ENCODE measurements at regions not wholly inside any gene's neighbourhood (a gene's known extent, or its start where the extent isn't known, plus 50 kb on each side); places are given as distances from the start of the nearest gene placed in this dataset.
"Not testable (repeated sequence)": the region's sequence is repeated elsewhere in the genome, so short reads cannot be mapped to it uniquely, and the experiment has no call there.

DNA sequence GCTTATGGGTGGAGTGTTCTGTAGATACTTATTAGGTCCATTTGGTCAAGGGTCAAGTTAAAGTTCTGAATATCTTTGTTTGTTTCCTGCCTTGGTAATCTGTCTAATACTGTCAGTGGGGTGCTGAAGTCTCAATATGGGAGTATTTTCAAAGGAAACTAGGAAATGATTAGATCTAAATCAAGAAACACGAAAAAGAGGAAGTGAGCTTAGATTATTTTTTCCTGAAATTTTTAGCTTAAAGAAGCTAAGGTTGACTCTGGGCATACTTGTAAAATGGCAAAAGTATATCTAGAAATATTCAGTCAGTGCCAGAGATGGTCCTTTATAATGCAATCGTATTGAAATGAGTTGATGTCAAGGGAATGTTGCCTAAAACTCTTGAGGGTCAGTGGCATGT lies 313.5 kb downstream of the ICE1 start:
- H3K4me3 ChIP-seq (ENCODE audit: low read length), result no peak overlapping the region
- H3K27ac ChIP-seq (ENCODE audit: low read length), result no peak overlapping the region
- no peaks in the 10 kb centered on the region for H4K20me1 ChIP-seq (ENCODE audit: insufficient read depth)
- H2AFZ ChIP-seq (ENCODE audit: low read depth, low read length), result no peak overlapping the region
- H3K9ac ChIP-seq (ENCODE audit: low read length), result no peak overlapping the region
- no peaks in the 10 kb centered on the region for H3K36me3 ChIP-seq (ENCODE audit: insufficient read depth, low read length)
- no peaks in the 10 kb centered on the region for H3F3A ChIP-seq (ENCODE audit: insufficient read depth, low read length, poor library complexity, severe bottlenecking)
- no peaks in the 10 kb centered on the region for H3K27me3 ChIP-seq (ENCODE audit: insufficient read depth, low read depth, low read length)
- H3K9me3 ChIP-seq (ENCODE audit: low read length), result no peaks in the 10 kb centered on the region
- no peaks in the 10 kb centered on the region for H3K9me2 ChIP-seq (ENCODE audit: insufficient read depth, low read length)
- no peak overlapping the region for H3K4me2 ChIP-seq (ENCODE audit: low read length)
- no peaks in the 10 kb centered on the region for H3K79me2 ChIP-seq (replicated peaks; ENCODE audit: insufficient read depth, low read length)
- TF ChIP-seq MXI1 (conservative IDR thresholded peaks at IDR 0.05; ENCODE audit: poor library complexity, severe bottlenecking) (no peak), TAF1 (IDR thresholded peaks at IDR 0.05; ENCODE audit: low read depth) (no peak), POLR2AphosphoS5 (IDR thresholded peaks at IDR 0.05) (no peak), RAD21 (conservative IDR thresholded peaks at IDR 0.05) (no peak), SMC3 (conservative IDR thresholded peaks at IDR 0.05; ENCODE audit: poor library complexity) (no peak), EZH2 (IDR thresholded peaks at IDR 0.05; ENCODE audit: borderline replicate concordance, insufficient read depth, low read length, poor library complexity, severe bottlenecking) (no peak), EP300 (conservative IDR thresholded peaks at IDR 0.05; ENCODE audit: poor library complexity, severe bottlenecking) (no peak)
- TF ChIP-seq, protein P1, sequence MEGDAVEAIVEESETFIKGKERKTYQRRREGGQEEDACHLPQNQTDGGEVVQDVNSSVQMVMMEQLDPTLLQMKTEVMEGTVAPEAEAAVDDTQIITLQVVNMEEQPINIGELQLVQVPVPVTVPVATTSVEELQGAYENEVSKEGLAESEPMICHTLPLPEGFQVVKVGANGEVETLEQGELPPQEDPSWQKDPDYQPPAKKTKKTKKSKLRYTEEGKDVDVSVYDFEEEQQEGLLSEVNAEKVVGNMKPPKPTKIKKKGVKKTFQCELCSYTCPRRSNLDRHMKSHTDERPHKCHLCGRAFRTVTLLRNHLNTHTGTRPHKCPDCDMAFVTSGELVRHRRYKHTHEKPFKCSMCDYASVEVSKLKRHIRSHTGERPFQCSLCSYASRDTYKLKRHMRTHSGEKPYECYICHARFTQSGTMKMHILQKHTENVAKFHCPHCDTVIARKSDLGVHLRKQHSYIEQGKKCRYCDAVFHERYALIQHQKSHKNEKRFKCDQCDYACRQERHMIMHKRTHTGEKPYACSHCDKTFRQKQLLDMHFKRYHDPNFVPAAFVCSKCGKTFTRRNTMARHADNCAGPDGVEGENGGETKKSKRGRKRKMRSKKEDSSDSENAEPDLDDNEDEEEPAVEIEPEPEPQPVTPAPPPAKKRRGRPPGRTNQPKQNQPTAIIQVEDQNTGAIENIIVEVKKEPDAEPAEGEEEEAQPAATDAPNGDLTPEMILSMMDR (IDR thresholded peaks at IDR 0.05; ENCODE audit: poor library complexity, severe bottlenecking), result no peak
- TF ChIP-seq, protein P2, sequence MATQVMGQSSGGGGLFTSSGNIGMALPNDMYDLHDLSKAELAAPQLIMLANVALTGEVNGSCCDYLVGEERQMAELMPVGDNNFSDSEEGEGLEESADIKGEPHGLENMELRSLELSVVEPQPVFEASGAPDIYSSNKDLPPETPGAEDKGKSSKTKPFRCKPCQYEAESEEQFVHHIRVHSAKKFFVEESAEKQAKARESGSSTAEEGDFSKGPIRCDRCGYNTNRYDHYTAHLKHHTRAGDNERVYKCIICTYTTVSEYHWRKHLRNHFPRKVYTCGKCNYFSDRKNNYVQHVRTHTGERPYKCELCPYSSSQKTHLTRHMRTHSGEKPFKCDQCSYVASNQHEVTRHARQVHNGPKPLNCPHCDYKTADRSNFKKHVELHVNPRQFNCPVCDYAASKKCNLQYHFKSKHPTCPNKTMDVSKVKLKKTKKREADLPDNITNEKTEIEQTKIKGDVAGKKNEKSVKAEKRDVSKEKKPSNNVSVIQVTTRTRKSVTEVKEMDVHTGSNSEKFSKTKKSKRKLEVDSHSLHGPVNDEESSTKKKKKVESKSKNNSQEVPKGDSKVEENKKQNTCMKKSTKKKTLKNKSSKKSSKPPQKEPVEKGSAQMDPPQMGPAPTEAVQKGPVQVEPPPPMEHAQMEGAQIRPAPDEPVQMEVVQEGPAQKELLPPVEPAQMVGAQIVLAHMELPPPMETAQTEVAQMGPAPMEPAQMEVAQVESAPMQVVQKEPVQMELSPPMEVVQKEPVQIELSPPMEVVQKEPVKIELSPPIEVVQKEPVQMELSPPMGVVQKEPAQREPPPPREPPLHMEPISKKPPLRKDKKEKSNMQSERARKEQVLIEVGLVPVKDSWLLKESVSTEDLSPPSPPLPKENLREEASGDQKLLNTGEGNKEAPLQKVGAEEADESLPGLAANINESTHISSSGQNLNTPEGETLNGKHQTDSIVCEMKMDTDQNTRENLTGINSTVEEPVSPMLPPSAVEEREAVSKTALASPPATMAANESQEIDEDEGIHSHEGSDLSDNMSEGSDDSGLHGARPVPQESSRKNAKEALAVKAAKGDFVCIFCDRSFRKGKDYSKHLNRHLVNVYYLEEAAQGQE (IDR thresholded peaks at IDR 0.05; ENCODE audit: borderline replicate concordance), result no peak

DNA sequence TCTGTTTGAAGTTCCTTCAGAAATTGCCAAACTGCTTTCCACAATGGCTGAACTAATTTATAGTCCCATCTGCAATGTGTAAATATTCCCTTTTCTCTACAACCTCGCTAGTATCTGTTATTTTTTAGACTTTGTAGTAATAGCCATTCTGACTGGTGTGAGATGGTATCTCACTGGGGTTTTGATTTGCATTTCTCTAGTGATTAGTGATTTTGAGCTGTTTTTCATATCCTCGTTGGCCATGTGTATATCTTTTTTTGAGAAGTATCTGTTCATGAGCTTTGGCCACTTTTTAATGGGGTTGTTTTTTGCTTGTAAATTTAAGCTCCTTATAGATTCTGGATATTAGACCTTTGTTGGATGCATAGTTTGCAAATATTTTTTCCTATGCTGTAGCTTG lies 310.6 kb downstream of the ICE1 start:
- not testable (repeated sequence) for H3K4me2 ChIP-seq (ENCODE audit: low read length); H3K27me3 ChIP-seq (ENCODE audit: insufficient read depth, low read depth, low read length); H3K36me3 ChIP-seq (ENCODE audit: insufficient read depth, low read length); H3K9me2 ChIP-seq (ENCODE audit: insufficient read depth, low read length); H3K9me3 ChIP-seq (ENCODE audit: low read length); H3F3A ChIP-seq (ENCODE audit: insufficient read depth, low read length, poor library complexity, severe bottlenecking); H3K4me3 ChIP-seq (ENCODE audit: low read length); H3K27ac ChIP-seq (ENCODE audit: low read length); H3K79me2 ChIP-seq (replicated peaks; ENCODE audit: insufficient read depth, low read length); H2AFZ ChIP-seq (ENCODE audit: low read depth, low read length); H4K20me1 ChIP-seq (ENCODE audit: insufficient read depth); H3K9ac ChIP-seq (ENCODE audit: low read length)

DNA sequence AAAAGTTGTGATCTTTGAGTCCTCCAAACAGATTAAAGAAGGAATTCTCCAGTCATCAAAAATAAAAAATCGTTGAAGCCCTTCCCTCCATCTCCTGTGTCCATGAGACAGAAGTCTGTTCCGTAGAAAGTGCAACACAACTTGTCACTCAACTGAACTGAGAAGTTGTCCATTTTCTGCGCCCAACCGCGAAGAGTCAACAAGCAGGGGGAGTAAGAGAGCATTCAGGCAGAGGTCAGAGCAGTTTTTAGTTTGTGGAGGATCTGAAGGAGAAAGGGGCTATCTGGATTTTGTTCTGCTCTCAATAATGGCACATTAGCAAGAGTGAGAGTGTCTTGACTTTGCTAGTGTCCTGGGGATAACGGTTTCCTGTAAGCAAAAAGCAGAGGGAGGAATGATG lies 303.9 kb downstream of the ICE1 start:
- Histone ChIP-seq H3K79me2 (replicated peaks; ENCODE audit: insufficient read depth, low read length) (no peaks in the 10 kb centered on the region), H3K27me3 (ENCODE audit: insufficient read depth, low read depth, low read length) (no peaks in the 10 kb centered on the region), H2AFZ (ENCODE audit: low read depth, low read length) (no peak overlapping the region), H3K36me3 (ENCODE audit: insufficient read depth, low read length) (no peaks in the 10 kb centered on the region), H3K9me3 (ENCODE audit: low read length) (no peaks in the 10 kb centered on the region), H3F3A (ENCODE audit: insufficient read depth, low read length, poor library complexity, severe bottlenecking) (no peaks in the 10 kb centered on the region), H3K9ac (ENCODE audit: low read length) (no peak overlapping the region), H3K4me3 (ENCODE audit: low read length) (no peak overlapping the region), H3K4me2 (ENCODE audit: low read length) (no peak overlapping the region), H3K27ac (ENCODE audit: low read length) (no peak overlapping the region), H4K20me1 (ENCODE audit: insufficient read depth) (no peaks in the 10 kb centered on the region), H3K9me2 (ENCODE audit: insufficient read depth, low read length) (no peaks in the 10 kb centered on the region)
- TF ChIP-seq POLR2AphosphoS5 (IDR thresholded peaks at IDR 0.05) (no peak), SMC3 (conservative IDR thresholded peaks at IDR 0.05; ENCODE audit: poor library complexity) (no peak), EP300 (conservative IDR thresholded peaks at IDR 0.05; ENCODE audit: poor library complexity, severe bottlenecking) (no peak), MXI1 (conservative IDR thresholded peaks at IDR 0.05; ENCODE audit: poor library complexity, severe bottlenecking) (no peak), EZH2 (IDR thresholded peaks at IDR 0.05; ENCODE audit: borderline replicate concordance, insufficient read depth, low read length, poor library complexity, severe bottlenecking) (no peak), TAF1 (IDR thresholded peaks at IDR 0.05; ENCODE audit: low read depth) (no peak)
- TF ChIP-seq, protein P1 (IDR thresholded peaks at IDR 0.05; ENCODE audit: poor library complexity, severe bottlenecking), result no peak

Measured in neural cell (in vitro differentiated cells).